Thymus (tissue), 11 donors: ENCODE measurements at regions not wholly inside any gene's neighbourhood (a gene's known extent, or its start where the extent isn't known, plus 50 kb on each side); places are given as distances from the start of the nearest gene placed in this dataset.

Experiments
- DNase-seq, 9 donors: peaks; one replicate each; pipeline ENCODE4 v3.0.0-alpha.2; 2013; ENCODE audit warnings: low spot score in 9 of 9, low read depth in 6 of 9, missing footprints in 1 of 9
- H3K27ac ChIP-seq, 2 donors: one replicate each; pipeline ENCODE4 v1.5.1; 2013; ENCODE audit warnings: control low read depth in 1 of 2, low read depth in 1 of 2, low read length in 1 of 2, mild to moderate bottlenecking in 1 of 2, moderate library complexity in 1 of 2
- H3K27me3 ChIP-seq, 2 donors: one replicate each; pipeline ENCODE4 v1.5.1; 2013; ENCODE audit warnings: low read length in 1 of 2; ENCODE audit not compliant: control insufficient read depth in 2 of 2, insufficient read depth in 1 of 2
- H3K36me3 ChIP-seq, 2 donors: one replicate each; pipeline ENCODE4 v1.5.1; 2013; ENCODE audit warnings: low read length in 1 of 2, mild to moderate bottlenecking in 1 of 2, moderate library complexity in 1 of 2; ENCODE audit not compliant: control insufficient read depth in 2 of 2, insufficient read depth in 2 of 2
- H3K4me1 ChIP-seq, 2 donors: one replicate each; pipeline ENCODE4 v1.5.1; 2013; ENCODE audit warnings: low read length in 2 of 2; ENCODE audit not compliant: control insufficient read depth in 2 of 2, insufficient read depth in 2 of 2
- H3K4me3 ChIP-seq, 2 donors: one replicate each; pipeline ENCODE4 v1.5.1; 2013; ENCODE audit warnings: low read length in 2 of 2, control low read depth in 1 of 2, mild to moderate bottlenecking in 1 of 2
- H3K9me3 ChIP-seq, 2 donors: one replicate each; pipeline ENCODE4 v1.5.1; 2013; ENCODE audit warnings: low read length in 1 of 2, mild to moderate bottlenecking in 1 of 2; ENCODE audit not compliant: control insufficient read depth in 2 of 2, insufficient read depth in 1 of 2
- WGBS: extraction: QIAGEN DNeasy Blood & Tissue Kit; methylation state at CpG from one replicate; pipeline ENCODE4 v1.1.7; 2013; 5-methylcytosine and 5-hydroxymethylcytosine counted together
- donor health status: healthy.

GRCh38 chr12:94874518-94875302 lies 128.8 kb downstream of the NDUFA12 start:
- Histone ChIP-seq H3K36me3 (no peaks in the 10 kb centered on the region), H3K9me3 (peaks cover 0 to 2% of the 10 kb centered on the region in 2 donors), H3K27ac (no peak overlapping the region), H3K27me3 (peaks cover 46 to 60% of the 10 kb centered on the region in 2 donors), H3K4me3 (no peak overlapping the region), H3K4me1 (peaks cover 2 to 5% of the 10 kb centered on the region in 2 donors)
- WGBS: 34% methylated on average over 20 of the region's 20 CpGs
- DNase-seq: no peak

- no peaks in the 10 kb centered on the region for H3K36me3 ChIP-seq
- H3K4me3 ChIP-seq: peak overlapping the region in 1 of 2 donors; percentile 38
- H3K9me3 ChIP-seq: peaks cover 0 to 2% of the 10 kb centered on the region in 2 donors
- H3K27ac ChIP-seq: no peak overlapping the region
- no peak for DNase-seq
- 11% methylated on average over 64 of the region's 64 CpGs for WGBS
- H3K4me1 ChIP-seq: peaks cover 2 to 5% of the 10 kb centered on the region in 2 donors
- H3K27me3 ChIP-seq: peaks cover 47 to 62% of the 10 kb centered on the region in 2 donors
Observed at GRCh38 chr12:94873734-94874517, 129.6 kb downstream of the NDUFA12 start.

DNA sequence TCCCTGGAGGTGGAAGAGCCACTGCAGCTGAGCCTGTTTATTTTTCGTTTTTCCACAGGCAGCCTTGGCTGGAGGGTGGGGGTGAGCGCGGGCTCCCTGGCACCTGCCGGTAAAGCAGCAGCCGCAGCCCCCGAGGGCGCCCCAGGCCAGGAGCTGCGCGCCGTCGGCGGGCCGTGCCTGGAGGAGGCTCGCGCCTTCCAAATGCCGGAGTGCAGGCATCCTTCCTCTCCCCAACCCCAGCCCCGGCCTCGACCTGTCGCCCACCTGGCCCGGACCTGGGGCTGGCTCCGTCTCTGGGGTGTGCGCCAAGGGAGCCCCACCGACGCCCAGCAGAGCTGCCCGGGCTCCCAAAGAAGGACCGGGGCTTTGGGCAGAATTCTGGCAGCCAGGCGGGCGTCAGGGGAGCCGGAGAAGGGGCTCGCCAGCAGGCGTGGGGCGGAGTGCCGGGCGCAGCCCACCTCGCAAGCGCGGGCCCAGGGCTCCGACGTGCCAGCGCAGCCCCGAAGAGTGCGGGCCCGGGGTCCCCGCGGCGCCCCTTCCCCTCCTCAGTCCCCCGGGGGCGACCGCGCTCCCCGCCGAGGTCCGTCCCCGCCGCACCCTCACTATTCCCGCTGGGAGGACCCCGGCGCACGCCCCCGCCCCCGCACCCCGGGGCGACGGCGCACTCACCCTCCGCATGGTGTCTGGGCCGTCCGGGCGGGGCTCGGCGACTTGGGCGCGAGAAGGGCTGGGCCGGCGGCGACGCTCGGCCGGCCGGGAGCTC lies 130.3 kb downstream of the NDUFA12 start:
- no peak for DNase-seq
- H3K27me3 ChIP-seq: peaks cover 47 to 62% of the 10 kb centered on the region in 2 donors
- peaks cover 2 to 5% of the 10 kb centered on the region in 2 donors for H3K4me1 ChIP-seq
- peaks cover 0 to 2% of the 10 kb centered on the region in 2 donors for H3K9me3 ChIP-seq
- H3K27ac ChIP-seq: no peak overlapping the region
- H3K4me3 ChIP-seq: peak overlapping the region in 1 of 2 donors; percentile 38
- H3K36me3 ChIP-seq: no peaks in the 10 kb centered on the region
- 3% methylated on average over 80 of the region's 80 CpGs for WGBS

- H3K36me3 ChIP-seq: no peaks in the 10 kb centered on the region
- no peak overlapping the region for H3K4me3 ChIP-seq
- H3K9me3 ChIP-seq: peaks cover 0 to 2% of the 10 kb centered on the region in 2 donors
- H3K27ac ChIP-seq: no peak overlapping the region
- no peak for DNase-seq
- peaks cover 2 to 5% of the 10 kb centered on the region in 2 donors for H3K4me1 ChIP-seq
- WGBS: 34% methylated on average over 8 of the region's 8 CpGs
- H3K27me3 ChIP-seq: peaks cover 44 to 62% of the 10 kb centered on the region in 2 donors
Observed at GRCh38 chr12:94872671-94872970, 130.9 kb downstream of the NDUFA12 start.

- peaks cover 0 to 2% of the 10 kb centered on the region in 2 donors for H3K9me3 ChIP-seq
- 82% methylated on average over 11 of the region's 11 CpGs for WGBS
- H3K27ac ChIP-seq: no peak overlapping the region
- no peak for DNase-seq
- peaks cover 2 to 5% of the 10 kb centered on the region in 2 donors for H3K4me1 ChIP-seq
- H3K27me3 ChIP-seq: peaks cover 43 to 62% of the 10 kb centered on the region in 2 donors
- no peaks in the 10 kb centered on the region for H3K36me3 ChIP-seq
- no peak overlapping the region for H3K4me3 ChIP-seq
Observed at GRCh38 chr12:94872007-94872653, 131.4 kb downstream of the NDUFA12 start.

DNA sequence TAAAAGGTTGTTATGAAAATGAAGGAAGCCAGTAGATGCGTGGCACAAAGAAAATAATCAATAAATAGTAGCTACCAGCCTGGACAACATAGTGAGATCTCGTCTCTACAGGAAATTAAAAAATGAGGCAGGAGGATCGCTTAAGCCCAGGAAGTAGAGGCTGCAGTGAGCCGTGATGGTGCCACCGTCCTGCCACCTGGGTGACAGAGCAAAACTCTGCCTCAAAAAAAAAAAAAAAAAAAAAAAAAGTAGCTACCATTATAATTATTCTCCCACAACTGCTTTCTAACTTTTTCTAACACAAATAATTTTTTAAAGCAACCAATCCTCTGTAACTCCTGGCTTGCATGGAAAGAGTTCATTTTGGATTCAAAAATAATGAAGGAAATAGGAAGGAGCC lies 133.0 kb downstream of the NDUFA12 start:
- Histone ChIP-seq H3K27me3 (peaks cover 42 to 51% of the 10 kb centered on the region in 2 donors), H3K9me3 (peaks cover 0 to 2% of the 10 kb centered on the region in 2 donors), H3K4me1 (peaks cover 2 to 5% of the 10 kb centered on the region in 2 donors), H3K27ac (no peak overlapping the region), H3K4me3 (no peak overlapping the region), H3K36me3 (no peaks in the 10 kb centered on the region)
- WGBS: 89% methylated on average over 5 of the region's 5 CpGs
- DNase-seq: no peak

DNA sequence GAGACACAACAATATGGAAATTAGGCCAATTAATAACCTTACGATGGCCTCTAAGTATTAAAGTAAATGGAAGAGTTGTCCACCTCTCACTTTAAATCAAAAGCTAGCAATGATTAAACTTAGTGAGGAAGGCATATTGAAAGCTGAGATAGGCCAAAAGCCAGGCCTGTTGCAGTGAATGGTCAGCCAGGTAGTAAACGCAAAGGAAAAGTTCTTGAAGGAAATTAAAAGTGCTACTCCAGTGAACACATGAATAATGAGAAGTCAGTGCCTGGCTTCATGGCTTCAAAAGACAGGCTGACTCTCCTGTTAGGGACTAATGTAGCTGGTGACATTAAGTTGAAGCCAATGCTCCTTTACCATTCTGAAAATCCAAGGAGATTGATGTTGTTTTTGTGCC lies 135.3 kb downstream of the NDUFA12 start:
- Histone ChIP-seq H3K36me3 (no peaks in the 10 kb centered on the region), H3K9me3 (peaks cover 0 to 2% of the 10 kb centered on the region in 2 donors), H3K4me3 (no peak overlapping the region), H3K27ac (no peak overlapping the region), H3K27me3 (peaks cover 22 to 31% of the 10 kb centered on the region in 2 donors), H3K4me1 (peaks cover 2 to 3% of the 10 kb centered on the region in 2 donors)
- 95% methylated on average over 2 of the region's 2 CpGs for WGBS
- DNase-seq: no peak

- peaks cover 0 to 1% of the 10 kb centered on the region in 2 donors for H3K4me1 ChIP-seq
- no peak overlapping the region for H3K27ac ChIP-seq
- no peaks in the 10 kb centered on the region for H3K36me3 ChIP-seq
- no peaks in the 10 kb centered on the region for H3K9me3 ChIP-seq
- no peak for DNase-seq
- no peak overlapping the region for H3K4me3 ChIP-seq
- H3K27me3 ChIP-seq: peaks cover 13 to 22% of the 10 kb centered on the region in 2 donors
- 96% methylated on average over 5 of the region's 5 CpGs for WGBS
Observed at GRCh38 chr12:94867066-94867855, 136.2 kb downstream of the NDUFA12 start.
